LNCaP clone FGC (cell line): ENCODE measurements at regions not wholly inside any gene's neighbourhood (a gene's known extent, or its start where the extent isn't known, plus 50 kb on each side); places are given as distances from the start of the nearest gene placed in this dataset.

Experiments
- DNase-seq: peaks from one replicate; pipeline ENCODE4 v3.0.0-alpha.2; 2011; ENCODE audit warnings: low read depth
- H3K4me3 ChIP-seq: 2 replicates; pipeline ENCODE4 v1.5.1; 2011; ENCODE audit warnings: mild to moderate bottlenecking, low read depth, low read length, control low read depth
- CTCF ChIP-seq: IDR thresholded peaks from 2 replicates; pipeline ENCODE4 v1.5.1; 2012; ENCODE audit warnings: mild to moderate bottlenecking; ENCODE audit not compliant: control insufficient read depth, insufficient read depth; ENCODE audit errors: extremely low read depth

- no peak for DNase-seq
These were observed 1185.4 kb upstream of the SEMA6A start for GRCh38 chr5:117759849-117760499.

GRCh38 chr5:117752403-117752802, 1177.8 kb upstream of the SEMA6A start:
- DNase-seq: no peak
- no peak overlapping the region for H3K4me3 ChIP-seq
- TF ChIP-seq CTCF: no peak

More at GRCh38 chr5:117759849-117760499, 1185.4 kb upstream of the SEMA6A start:
- no peak for TF ChIP-seq CTCF
- H3K4me3 ChIP-seq: no peak overlapping the region

- TF ChIP-seq CTCF: no peak
- no peak overlapping the region for H3K4me3 ChIP-seq
- DNase-seq: no peak
These were observed 1173.7 kb upstream of the SEMA6A start for GRCh38 chr5:117748336-117748735.

GRCh38 chr5:117743337-117743736, 1168.7 kb upstream of the SEMA6A start:
- H3K4me3 ChIP-seq: no peak overlapping the region
- DNase-seq: no peak
- no peak for TF ChIP-seq CTCF

GRCh38 chr5:117741655-117742206, 1167.1 kb upstream of the SEMA6A start:
- DNase-seq: no peak
- no peak for TF ChIP-seq CTCF
- no peak overlapping the region for H3K4me3 ChIP-seq

- DNase-seq: no peak
- H3K4me3 ChIP-seq: no peak overlapping the region
- TF ChIP-seq CTCF: no peak
These were observed 1165.6 kb upstream of the SEMA6A start for GRCh38 chr5:117740268-117740667.

- no peak for DNase-seq
- TF ChIP-seq CTCF: no peak
- H3K4me3 ChIP-seq: no peak overlapping the region
These were observed 1163.9 kb upstream of the SEMA6A start for GRCh38 chr5:117738571-117738970.
